HL-60 (cell line): ENCODE measurements at regions not wholly inside any gene's neighbourhood (a gene's known extent, or its start where the extent isn't known, plus 50 kb on each side); places are given as distances from the start of the nearest gene placed in this dataset.

Experiments
- DNase-seq, 2 experiments: peaks; one replicate each; pipeline ENCODE4 v3.0.0-alpha.2; 2010 to 2020; ENCODE audit warnings: low read depth in 1 of 2, low spot score in 1 of 2
- H3K27ac ChIP-seq: fragments of 250-450 bp; sonication (Bioruptor Pico); replicated peaks from 2 replicates; pipeline ENCODE4 v1.5.1; 2020; ENCODE audit warnings: mild to moderate bottlenecking, moderate library complexity
- H3K27me3 ChIP-seq: fragments of 250-450 bp; sonication (Bioruptor Pico); 2 replicates; pipeline ENCODE4 v1.5.1; 2021; ENCODE audit warnings: mild to moderate bottlenecking, moderate library complexity; ENCODE audit not compliant: insufficient read depth, poor library complexity, severe bottlenecking
- H3K4me3 ChIP-seq: replicated peaks from 2 replicates; pipeline ENCODE4 v1.5.1; 2011; ENCODE audit warnings: mild to moderate bottlenecking, control low read depth, low read length; ENCODE audit not compliant: insufficient read depth
- GABPA ChIP-seq: IDR thresholded peaks from 2 replicates; pipeline ENCODE4 v1.6.1; 2012; ENCODE audit warnings: low read depth
- POLR2AphosphoS5 ChIP-seq: IDR thresholded peaks from 2 replicates; pipeline ENCODE4 v1.6.1; 2012; ENCODE audit warnings: low read depth
- SPI1 ChIP-seq: IDR thresholded peaks from 2 replicates; pipeline ENCODE4 v1.6.1; 2012; ENCODE audit warnings: low read depth, mild to moderate bottlenecking, borderline replicate concordance
- TF ChIP-seq, protein P1 (sequence below): IDR thresholded peaks from 2 replicates; pipeline ENCODE4 v1.6.1; 2012; ENCODE audit warnings: low read depth; ENCODE audit not compliant: insufficient replicate concordance
- TF ChIP-seq, protein P2 (sequence below): IDR thresholded peaks from one replicate; pipeline ENCODE4 v1.5.1; 2011; ENCODE audit warnings: low read length, control low read depth, inconsistent platforms; ENCODE audit not compliant: insufficient read depth

DNA sequence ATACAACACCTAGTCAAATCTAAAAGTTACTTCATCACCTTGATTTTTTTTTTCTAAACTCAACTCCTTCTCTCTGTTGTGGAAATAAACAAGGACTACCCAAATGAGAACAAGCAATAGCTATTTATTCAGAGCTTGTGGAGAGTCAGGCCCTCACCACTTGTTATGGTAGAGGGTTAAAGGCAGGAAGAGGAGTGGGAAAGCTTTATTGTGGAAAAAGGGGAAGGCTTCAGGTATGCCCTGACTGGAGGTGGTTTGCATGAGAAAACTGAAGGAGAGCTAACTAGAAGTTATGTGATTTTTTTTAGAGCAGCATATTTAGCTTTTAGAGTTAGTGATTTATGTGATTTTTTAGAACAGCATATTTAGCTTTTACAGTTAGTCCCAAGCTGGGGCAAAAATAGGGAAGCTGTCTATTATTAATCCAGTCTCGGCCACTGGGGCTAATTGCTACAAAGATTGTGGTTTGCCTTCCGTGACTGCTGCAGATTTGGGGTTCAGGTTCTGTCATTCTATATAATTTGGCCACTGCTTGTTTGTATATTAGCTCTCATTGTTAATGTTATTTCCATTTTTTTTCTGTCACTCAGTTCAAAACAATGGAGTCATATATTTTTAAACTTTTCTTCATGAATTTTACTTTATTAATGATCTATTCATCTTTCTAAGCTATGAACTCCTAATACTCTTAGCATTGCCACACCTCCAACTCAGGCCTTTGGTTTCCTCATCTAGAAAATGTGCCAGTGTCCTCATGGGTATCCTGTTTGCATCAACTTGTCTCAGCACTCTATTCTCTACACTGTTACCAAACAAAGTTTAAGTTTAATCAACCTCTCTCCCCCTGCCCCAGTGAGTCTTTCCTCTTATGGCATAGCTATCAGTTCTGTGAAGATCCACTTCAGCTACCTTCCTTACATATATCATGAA, 713.0 kb downstream of the BRINP3 start:
- DNase-seq: no peak
- no peak overlapping the region for H3K27ac ChIP-seq
- H3K4me3 ChIP-seq: no peak overlapping the region
- H3K27me3 ChIP-seq: no peaks in the 10 kb centered on the region
- TF ChIP-seq GABPA (no peak), SPI1 (no peak), POLR2AphosphoS5 (no peak)
- TF ChIP-seq, protein P1, sequence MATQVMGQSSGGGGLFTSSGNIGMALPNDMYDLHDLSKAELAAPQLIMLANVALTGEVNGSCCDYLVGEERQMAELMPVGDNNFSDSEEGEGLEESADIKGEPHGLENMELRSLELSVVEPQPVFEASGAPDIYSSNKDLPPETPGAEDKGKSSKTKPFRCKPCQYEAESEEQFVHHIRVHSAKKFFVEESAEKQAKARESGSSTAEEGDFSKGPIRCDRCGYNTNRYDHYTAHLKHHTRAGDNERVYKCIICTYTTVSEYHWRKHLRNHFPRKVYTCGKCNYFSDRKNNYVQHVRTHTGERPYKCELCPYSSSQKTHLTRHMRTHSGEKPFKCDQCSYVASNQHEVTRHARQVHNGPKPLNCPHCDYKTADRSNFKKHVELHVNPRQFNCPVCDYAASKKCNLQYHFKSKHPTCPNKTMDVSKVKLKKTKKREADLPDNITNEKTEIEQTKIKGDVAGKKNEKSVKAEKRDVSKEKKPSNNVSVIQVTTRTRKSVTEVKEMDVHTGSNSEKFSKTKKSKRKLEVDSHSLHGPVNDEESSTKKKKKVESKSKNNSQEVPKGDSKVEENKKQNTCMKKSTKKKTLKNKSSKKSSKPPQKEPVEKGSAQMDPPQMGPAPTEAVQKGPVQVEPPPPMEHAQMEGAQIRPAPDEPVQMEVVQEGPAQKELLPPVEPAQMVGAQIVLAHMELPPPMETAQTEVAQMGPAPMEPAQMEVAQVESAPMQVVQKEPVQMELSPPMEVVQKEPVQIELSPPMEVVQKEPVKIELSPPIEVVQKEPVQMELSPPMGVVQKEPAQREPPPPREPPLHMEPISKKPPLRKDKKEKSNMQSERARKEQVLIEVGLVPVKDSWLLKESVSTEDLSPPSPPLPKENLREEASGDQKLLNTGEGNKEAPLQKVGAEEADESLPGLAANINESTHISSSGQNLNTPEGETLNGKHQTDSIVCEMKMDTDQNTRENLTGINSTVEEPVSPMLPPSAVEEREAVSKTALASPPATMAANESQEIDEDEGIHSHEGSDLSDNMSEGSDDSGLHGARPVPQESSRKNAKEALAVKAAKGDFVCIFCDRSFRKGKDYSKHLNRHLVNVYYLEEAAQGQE: no peak
- TF ChIP-seq, protein P2, sequence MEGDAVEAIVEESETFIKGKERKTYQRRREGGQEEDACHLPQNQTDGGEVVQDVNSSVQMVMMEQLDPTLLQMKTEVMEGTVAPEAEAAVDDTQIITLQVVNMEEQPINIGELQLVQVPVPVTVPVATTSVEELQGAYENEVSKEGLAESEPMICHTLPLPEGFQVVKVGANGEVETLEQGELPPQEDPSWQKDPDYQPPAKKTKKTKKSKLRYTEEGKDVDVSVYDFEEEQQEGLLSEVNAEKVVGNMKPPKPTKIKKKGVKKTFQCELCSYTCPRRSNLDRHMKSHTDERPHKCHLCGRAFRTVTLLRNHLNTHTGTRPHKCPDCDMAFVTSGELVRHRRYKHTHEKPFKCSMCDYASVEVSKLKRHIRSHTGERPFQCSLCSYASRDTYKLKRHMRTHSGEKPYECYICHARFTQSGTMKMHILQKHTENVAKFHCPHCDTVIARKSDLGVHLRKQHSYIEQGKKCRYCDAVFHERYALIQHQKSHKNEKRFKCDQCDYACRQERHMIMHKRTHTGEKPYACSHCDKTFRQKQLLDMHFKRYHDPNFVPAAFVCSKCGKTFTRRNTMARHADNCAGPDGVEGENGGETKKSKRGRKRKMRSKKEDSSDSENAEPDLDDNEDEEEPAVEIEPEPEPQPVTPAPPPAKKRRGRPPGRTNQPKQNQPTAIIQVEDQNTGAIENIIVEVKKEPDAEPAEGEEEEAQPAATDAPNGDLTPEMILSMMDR: no peak

DNA sequence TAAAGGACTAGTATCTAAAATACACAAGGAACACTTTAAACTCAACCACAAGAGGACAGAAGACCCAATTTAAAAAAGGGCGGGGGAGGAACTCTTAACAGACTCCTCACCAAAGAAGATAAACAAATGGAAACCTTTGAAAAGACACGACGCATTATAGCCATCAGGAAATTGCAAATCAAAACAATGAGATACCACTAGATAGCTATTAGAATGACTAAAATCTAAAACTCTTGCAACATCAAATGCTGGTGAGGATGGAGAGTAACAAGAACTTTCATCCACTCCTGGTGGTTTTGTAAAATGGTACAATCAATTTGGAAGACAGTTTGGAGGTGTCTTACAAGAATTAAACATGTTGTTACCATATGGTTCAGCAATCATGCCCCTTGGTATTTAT, 708.2 kb downstream of the BRINP3 start:
- TF ChIP-seq POLR2AphosphoS5 (no peak), SPI1 (no peak), GABPA (no peak)
- TF ChIP-seq, protein P2: no peak
- TF ChIP-seq, protein P1: no peak
- Histone ChIP-seq H3K27me3 (no peaks in the 10 kb centered on the region), H3K27ac (no peak overlapping the region), H3K4me3 (no peak overlapping the region)
- no peak for DNase-seq

DNA sequence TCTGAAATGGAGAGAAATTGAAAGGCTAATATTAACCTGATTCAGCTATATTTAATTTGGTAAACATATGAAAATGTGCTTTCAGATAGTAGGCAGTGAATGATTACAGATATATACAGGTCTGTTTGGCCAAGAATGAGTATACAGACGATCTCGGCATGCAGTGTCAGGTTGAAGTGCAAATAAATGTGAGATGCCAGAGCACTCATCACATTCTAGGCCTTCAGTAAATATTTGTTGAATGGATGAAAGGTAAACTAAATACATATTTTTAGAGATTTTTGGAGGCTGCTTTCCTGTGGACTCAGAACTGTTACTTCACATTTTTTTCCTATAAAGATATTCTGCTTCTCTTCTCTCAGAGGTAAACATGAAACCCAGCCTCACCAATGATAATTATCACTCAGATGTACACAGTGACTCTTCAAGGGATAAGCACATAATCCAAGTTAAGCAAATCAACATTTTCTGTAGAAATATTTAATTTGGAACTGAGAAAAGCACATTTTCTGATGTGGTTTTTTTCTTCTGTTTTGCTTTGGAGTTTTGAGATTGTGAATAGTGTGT, 702.9 kb downstream of the BRINP3 start:
- DNase-seq: no peak
- Histone ChIP-seq H3K27ac (no peak overlapping the region), H3K27me3 (no peaks in the 10 kb centered on the region), H3K4me3 (no peak overlapping the region)
- TF ChIP-seq, protein P1: no peak
- TF ChIP-seq POLR2AphosphoS5: no peak
- TF ChIP-seq SPI1: no peak
- no peak for TF ChIP-seq GABPA
- TF ChIP-seq, protein P2: no peak
